Mesothelial cell of epicardium (in vitro differentiated cells): ENCODE measurements at regions not wholly inside any gene's neighbourhood (a gene's known extent, or its start where the extent isn't known, plus 50 kb on each side); places are given as distances from the start of the nearest gene placed in this dataset.

Experiments
- DNase-seq, 2 experiments: peaks; one replicate each; pipeline ENCODE4 v3.0.0; 2021; ENCODE audit warnings: low spot score in 2 of 2; ENCODE audit not compliant: unreplicated experiment in 2 of 2
- H3K27ac Mint-ChIP-seq: 2 replicates; pipeline ENCODE4 v1.8.0; 2021; ENCODE audit warnings: mixed read lengths
- H3K27me3 Mint-ChIP-seq: 2 replicates; pipeline ENCODE4 v1.8.0; 2021; ENCODE audit warnings: low read depth, mixed read lengths
- H3K36me3 Mint-ChIP-seq: 2 replicates; pipeline ENCODE4 v1.8.0; 2021; ENCODE audit warnings: mixed read lengths
- H3K4me1 Mint-ChIP-seq: 2 replicates; pipeline ENCODE4 v1.8.0; 2021; ENCODE audit warnings: mixed read lengths
- H3K4me3 Mint-ChIP-seq: 2 replicates; pipeline ENCODE4 v1.8.0; 2021; ENCODE audit warnings: mild to moderate bottlenecking, moderate library complexity, mixed read lengths
- H3K9me3 Mint-ChIP-seq: 2 replicates; pipeline ENCODE4 v1.8.0; 2021; ENCODE audit warnings: mixed read lengths
- CTCF ChIP-seq: fragments of 200-600 bp; sonication (generic); IDR thresholded peaks from one replicate; pipeline ENCODE4 v1.5.0; 2021; ENCODE audit warnings: antibody characterized with exemption; ENCODE audit not compliant: unreplicated experiment

GRCh38 chr13:50200569-50200968, 185.3 kb downstream of the KCNRG start:
- Mint-ChIP-seq H3K9me3 (no peaks in the 10 kb centered on the region), H3K4me1 (peaks cover 47% of the 10 kb centered on the region), H3K27me3 (no peaks in the 10 kb centered on the region), H3K36me3 (no peaks in the 10 kb centered on the region), H3K27ac (peak overlapping the region; percentile 85), H3K4me3 (peak overlapping the region; percentile 11)
- no peak for TF ChIP-seq CTCF
- no peak for DNase-seq

GRCh38 chr13:50200988-50201387, 185.7 kb downstream of the KCNRG start:
- no peak for TF ChIP-seq CTCF
- no peak overlapping the region for H3K4me3 Mint-ChIP-seq
- no peaks in the 10 kb centered on the region for H3K27me3 Mint-ChIP-seq
- peak in 1 of 2 experiments; percentile 42 for DNase-seq
- peak overlapping the region; percentile 85 for H3K27ac Mint-ChIP-seq
- no peaks in the 10 kb centered on the region for H3K36me3 Mint-ChIP-seq
- no peaks in the 10 kb centered on the region for H3K9me3 Mint-ChIP-seq
- H3K4me1 Mint-ChIP-seq, result peaks cover 47% of the 10 kb centered on the region

- Mint-ChIP-seq H3K36me3 (no peaks in the 10 kb centered on the region), H3K4me3 (no peak overlapping the region), H3K27me3 (no peaks in the 10 kb centered on the region), H3K9me3 (no peaks in the 10 kb centered on the region), H3K27ac (peak overlapping the region; percentile 1), H3K4me1 (peaks cover 40% of the 10 kb centered on the region)
- TF ChIP-seq CTCF, result no peak
- no peak for DNase-seq
Measured at GRCh38 chr13:50202485-50202884, 187.2 kb downstream of the KCNRG start.

GRCh38 chr13:50203256-50203941, 188.2 kb downstream of the KCNRG start:
- Mint-ChIP-seq H3K4me3 (no peak overlapping the region), H3K4me1 (peaks cover 34% of the 10 kb centered on the region), H3K27me3 (no peaks in the 10 kb centered on the region), H3K9me3 (no peaks in the 10 kb centered on the region), H3K36me3 (no peaks in the 10 kb centered on the region), H3K27ac (no peak overlapping the region)
- DNase-seq, result no peak
- no peak for TF ChIP-seq CTCF

- H3K9me3 Mint-ChIP-seq, result peaks cover under 1% of the 10 kb centered on the region
- TF ChIP-seq CTCF, result no peak
- no peaks in the 10 kb centered on the region for H3K27me3 Mint-ChIP-seq
- no peaks in the 10 kb centered on the region for H3K36me3 Mint-ChIP-seq
- H3K4me3 Mint-ChIP-seq, result no peak overlapping the region
- peaks cover 28% of the 10 kb centered on the region for H3K4me1 Mint-ChIP-seq
- DNase-seq, result no peak
- H3K27ac Mint-ChIP-seq, result no peak overlapping the region
Measured at GRCh38 chr13:50205581-50205980, 190.3 kb downstream of the KCNRG start.
